Upper lobe of left lung (tissue), 4 donors: ENCODE measurements at regions not wholly inside any gene's neighbourhood (a gene's known extent, or its start where the extent isn't known, plus 50 kb on each side); places are given as distances from the start of the nearest gene placed in this dataset.

Experiments used
- POLR2A ChIP-seq, 4 donors: fragments of 450-650 bp; IDR thresholded peaks; one replicate each; pipeline ENCODE4 v1.5.1; 2016 to 2017; ENCODE audit warnings: antibody characterized with exemption in 4 of 4, mild to moderate bottlenecking in 2 of 4
- TF ChIP-seq, protein P1 (sequence below), 6 experiments: fragments of 450-650 bp in 4 of 6; fragments of 200-600 bp in 2 of 6; sonication (generic) in 2 of 6; IDR thresholded peaks; one replicate each; pipeline ENCODE4 v1.5.1; 2016 to 2019; ENCODE audit warnings: antibody characterized with exemption in 6 of 6

DNA sequence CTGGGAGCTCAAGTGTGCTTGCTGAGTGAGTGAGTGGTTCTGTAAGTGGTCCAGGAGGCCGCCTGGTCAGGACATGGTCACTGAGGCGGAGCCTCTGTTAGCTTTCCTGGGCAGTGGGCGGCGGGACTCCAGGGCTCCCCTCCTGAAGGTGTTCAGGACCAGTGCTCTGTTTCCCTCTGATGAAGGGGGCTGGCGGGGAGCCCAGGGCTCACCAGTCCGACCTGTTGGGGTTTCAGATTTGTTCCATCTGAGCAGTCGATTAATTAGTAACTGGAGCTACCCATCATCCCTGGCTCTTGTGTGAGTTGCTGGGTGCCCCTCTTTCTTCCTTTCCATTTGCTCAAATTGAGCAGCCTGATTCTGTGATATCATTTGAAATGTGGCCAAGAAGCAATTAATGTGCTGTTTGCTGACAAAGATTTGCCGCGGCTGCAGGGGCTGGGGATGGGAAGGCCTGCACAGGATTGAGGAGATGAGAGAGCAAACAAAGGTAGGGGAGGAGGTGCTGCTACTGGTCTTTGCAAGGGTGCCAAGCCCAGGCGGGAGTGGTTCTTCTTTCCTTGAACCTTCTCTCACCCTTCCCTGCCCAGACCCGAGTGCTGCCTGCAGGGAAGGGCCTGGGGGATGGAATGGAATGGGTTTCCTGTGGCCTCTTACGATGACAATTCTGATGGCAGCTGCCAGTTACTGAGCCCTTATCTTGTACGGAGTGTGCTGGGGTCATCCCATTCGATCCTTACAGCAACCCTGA lies 92.8 kb upstream of the PITX1 start:
- TF ChIP-seq, protein P1, sequence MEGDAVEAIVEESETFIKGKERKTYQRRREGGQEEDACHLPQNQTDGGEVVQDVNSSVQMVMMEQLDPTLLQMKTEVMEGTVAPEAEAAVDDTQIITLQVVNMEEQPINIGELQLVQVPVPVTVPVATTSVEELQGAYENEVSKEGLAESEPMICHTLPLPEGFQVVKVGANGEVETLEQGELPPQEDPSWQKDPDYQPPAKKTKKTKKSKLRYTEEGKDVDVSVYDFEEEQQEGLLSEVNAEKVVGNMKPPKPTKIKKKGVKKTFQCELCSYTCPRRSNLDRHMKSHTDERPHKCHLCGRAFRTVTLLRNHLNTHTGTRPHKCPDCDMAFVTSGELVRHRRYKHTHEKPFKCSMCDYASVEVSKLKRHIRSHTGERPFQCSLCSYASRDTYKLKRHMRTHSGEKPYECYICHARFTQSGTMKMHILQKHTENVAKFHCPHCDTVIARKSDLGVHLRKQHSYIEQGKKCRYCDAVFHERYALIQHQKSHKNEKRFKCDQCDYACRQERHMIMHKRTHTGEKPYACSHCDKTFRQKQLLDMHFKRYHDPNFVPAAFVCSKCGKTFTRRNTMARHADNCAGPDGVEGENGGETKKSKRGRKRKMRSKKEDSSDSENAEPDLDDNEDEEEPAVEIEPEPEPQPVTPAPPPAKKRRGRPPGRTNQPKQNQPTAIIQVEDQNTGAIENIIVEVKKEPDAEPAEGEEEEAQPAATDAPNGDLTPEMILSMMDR (IDR thresholded peaks at IDR 0.05) = no peak
- no peak for TF ChIP-seq POLR2A (IDR thresholded peaks at IDR 0.05)
